Esophagus squamous epithelium (tissue), 5 donors: ENCODE measurements at regions not wholly inside any gene's neighbourhood (a gene's known extent, or its start where the extent isn't known, plus 50 kb on each side); places are given as distances from the start of the nearest gene placed in this dataset.

Experiments
- DNase-seq: peaks from one replicate; lab custom pipeline; 2025; lab: John Stamatoyannopoulos, UW
- H3K27ac ChIP-seq, 4 donors: fragments of 200-600 bp; sonication (generic); one replicate each; pipeline ENCODE4 v1.5.1; 2016 to 2019; ENCODE audit warnings: mild to moderate bottlenecking in 1 of 4
- H3K27me3 ChIP-seq, 4 donors: fragments of 200-600 bp; sonication (generic); 1 replicate in 3 of 4; 2 replicates in 1 of 4; pipeline versions ENCODE4 v1.5.1 to v1.6.0; 2017 to 2021; ENCODE audit warnings: antibody characterized with exemption in 1 of 4
- H3K36me3 ChIP-seq, 3 donors: fragments of 200-600 bp; sonication (generic); one replicate each; pipeline ENCODE4 v1.5.1; 2016 to 2019
- H3K4me1 ChIP-seq, 3 donors: fragments of 200-600 bp; sonication (generic); one replicate each; pipeline ENCODE4 v1.5.1; 2017 to 2019
- H3K4me3 ChIP-seq, 4 donors: fragments of 200-600 bp; sonication (generic); 1 replicate in 3 of 4; 2 replicates in 1 of 4; pipeline ENCODE4 v1.5.1; 2016 to 2019; ENCODE audit warnings: mild to moderate bottlenecking in 2 of 4, moderate library complexity in 1 of 4
- H3K9me3 ChIP-seq, 3 donors: fragments of 200-600 bp; sonication (generic); one replicate each; pipeline ENCODE4 v1.5.1; 2016 to 2019
- POLR2A ChIP-seq, 4 donors: fragments of 450-650 bp; IDR thresholded peaks; one replicate each; pipeline ENCODE4 v1.6.1; 2017; ENCODE audit warnings: antibody characterized with exemption in 4 of 4, mild to moderate bottlenecking in 4 of 4, moderate library complexity in 3 of 4
- WGBS, 2 donors: methylation state at CpG; one replicate each; pipeline ENCODE4 v1.1.5; 2018; 5-methylcytosine and 5-hydroxymethylcytosine counted together
- intact Hi-C: fragments of 100-400 bp; cut with DNase I; formaldehyde crosslinking; loops from one replicate; pipeline ENCODE4 v1.15.0; 2022
- TF ChIP-seq, protein P1 (sequence below), 6 experiments: fragments of 450-650 bp in 4 of 6; fragments of 200-600 bp in 2 of 6; sonication (generic) in 2 of 6; IDR thresholded peaks; one replicate each; pipeline ENCODE4 v1.5.1; 2016 to 2019; ENCODE audit warnings: antibody characterized with exemption in 6 of 6, mild to moderate bottlenecking in 4 of 6, moderate library complexity in 4 of 6
- donor health status: DM: yes; HTN: yes; CAD: no.

- H3K27me3 ChIP-seq: peaks cover 0 to 60% (median 0%) of the 10 kb centered on the region in 4 donors
- H3K4me1 ChIP-seq: peaks cover 0 to 8% (median 0%) of the 10 kb centered on the region in 3 donors
- no peak for TF ChIP-seq POLR2A (IDR thresholded peaks at IDR 0.05)
- TF ChIP-seq, protein P1, sequence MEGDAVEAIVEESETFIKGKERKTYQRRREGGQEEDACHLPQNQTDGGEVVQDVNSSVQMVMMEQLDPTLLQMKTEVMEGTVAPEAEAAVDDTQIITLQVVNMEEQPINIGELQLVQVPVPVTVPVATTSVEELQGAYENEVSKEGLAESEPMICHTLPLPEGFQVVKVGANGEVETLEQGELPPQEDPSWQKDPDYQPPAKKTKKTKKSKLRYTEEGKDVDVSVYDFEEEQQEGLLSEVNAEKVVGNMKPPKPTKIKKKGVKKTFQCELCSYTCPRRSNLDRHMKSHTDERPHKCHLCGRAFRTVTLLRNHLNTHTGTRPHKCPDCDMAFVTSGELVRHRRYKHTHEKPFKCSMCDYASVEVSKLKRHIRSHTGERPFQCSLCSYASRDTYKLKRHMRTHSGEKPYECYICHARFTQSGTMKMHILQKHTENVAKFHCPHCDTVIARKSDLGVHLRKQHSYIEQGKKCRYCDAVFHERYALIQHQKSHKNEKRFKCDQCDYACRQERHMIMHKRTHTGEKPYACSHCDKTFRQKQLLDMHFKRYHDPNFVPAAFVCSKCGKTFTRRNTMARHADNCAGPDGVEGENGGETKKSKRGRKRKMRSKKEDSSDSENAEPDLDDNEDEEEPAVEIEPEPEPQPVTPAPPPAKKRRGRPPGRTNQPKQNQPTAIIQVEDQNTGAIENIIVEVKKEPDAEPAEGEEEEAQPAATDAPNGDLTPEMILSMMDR (IDR thresholded peaks at IDR 0.05): no peak
- 50 to 68% methylated on average over 3 to 9 of the region's 10 CpGs for WGBS, 2 donors
- DNase-seq: no peak
- no peak overlapping the region for H3K27ac ChIP-seq
- intact Hi-C loops: no loop called here
- no peaks in the 10 kb centered on the region for H3K9me3 ChIP-seq
- H3K4me3 ChIP-seq: no peak overlapping the region
- no peaks in the 10 kb centered on the region for H3K36me3 ChIP-seq
These were observed 88.8 kb upstream of the TNRC6C start for GRCh38 chr17:77869665-77870132.

DNA sequence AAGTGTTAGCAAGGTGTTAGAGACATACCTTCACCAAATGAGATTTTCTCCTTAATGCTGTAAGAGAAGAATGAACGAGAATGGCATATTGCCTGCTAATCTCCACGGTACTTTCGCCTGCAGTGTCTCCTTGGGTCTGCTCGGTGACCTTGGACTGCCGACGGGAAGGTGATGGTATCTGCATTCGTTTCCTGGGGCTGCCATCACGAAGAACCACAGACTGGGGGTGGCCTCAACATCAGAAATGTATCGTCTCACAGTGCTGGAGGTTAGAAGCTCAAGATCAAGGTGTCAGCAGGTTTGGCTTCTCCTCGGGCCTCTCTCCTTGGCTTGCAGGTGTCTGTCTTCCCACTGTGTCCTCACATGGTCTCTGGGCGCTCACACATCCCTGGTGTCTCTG lies 86.3 kb upstream of the TNRC6C start:
- WGBS, 2 donors: 63 to 72% methylated on average over 11 of the region's 11 CpGs
- no peak for TF ChIP-seq POLR2A (IDR thresholded peaks at IDR 0.05)
- TF ChIP-seq, protein P1 (IDR thresholded peaks at IDR 0.05): no peak
- Histone ChIP-seq H3K4me1 (no peaks in the 10 kb centered on the region), H3K4me3 (no peak overlapping the region), H3K27ac (no peak overlapping the region), H3K36me3 (no peaks in the 10 kb centered on the region), H3K27me3 (peaks cover 0 to 64% (median 0%) of the 10 kb centered on the region in 4 donors), H3K9me3 (peaks cover 0 to 9% (median 0%) of the 10 kb centered on the region in 3 donors)
- no peak for DNase-seq
- intact Hi-C loops: no loop called here

DNA sequence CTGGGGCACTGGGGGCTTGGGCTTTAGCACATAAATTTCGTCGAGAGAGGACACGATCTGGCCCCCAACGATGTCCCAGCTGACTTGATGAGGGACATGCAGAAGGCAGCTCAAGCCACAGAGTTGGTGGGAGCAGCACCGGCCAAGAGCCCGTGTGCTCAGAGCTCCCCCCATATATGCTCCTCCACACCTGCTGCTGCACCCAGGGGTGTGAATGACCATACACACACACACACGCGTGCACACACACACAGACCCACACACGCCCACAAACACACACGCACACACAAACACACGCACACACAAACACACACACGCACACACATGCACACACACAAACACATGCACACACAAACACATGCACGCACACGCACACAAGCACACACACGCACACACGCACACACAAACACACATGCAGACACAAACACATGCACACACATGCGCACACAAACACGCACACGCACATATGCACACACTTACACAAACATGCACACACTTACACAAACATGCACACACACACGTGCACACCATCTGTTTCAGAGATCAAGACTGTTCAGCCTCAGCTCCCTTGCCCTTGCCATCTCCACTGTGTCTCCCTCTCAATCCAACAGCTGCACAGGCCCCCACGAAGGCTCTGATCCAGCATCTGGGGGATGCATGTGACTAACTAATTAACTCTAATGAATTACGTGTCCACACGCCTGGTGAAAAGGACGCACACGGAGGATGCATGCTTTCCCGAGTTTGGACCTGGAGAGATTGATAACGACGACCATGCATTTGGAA lies 85.6 kb upstream of the TNRC6C start:
- Histone ChIP-seq H3K36me3 (no peaks in the 10 kb centered on the region), H3K27me3 (peaks cover 0 to 60% (median 0%) of the 10 kb centered on the region in 4 donors), H3K4me1 (no peaks in the 10 kb centered on the region), H3K4me3 (no peak overlapping the region), H3K27ac (no peak overlapping the region), H3K9me3 (peaks cover 0 to 9% (median 0%) of the 10 kb centered on the region in 3 donors)
- 70% methylated on average over 20 to 25 of the region's 28 CpGs for WGBS, 2 donors
- no peak for DNase-seq
- intact Hi-C loops: no loop called here
- no peak for TF ChIP-seq POLR2A (IDR thresholded peaks at IDR 0.05)
- TF ChIP-seq, protein P1 (IDR thresholded peaks at IDR 0.05): no peak

DNA sequence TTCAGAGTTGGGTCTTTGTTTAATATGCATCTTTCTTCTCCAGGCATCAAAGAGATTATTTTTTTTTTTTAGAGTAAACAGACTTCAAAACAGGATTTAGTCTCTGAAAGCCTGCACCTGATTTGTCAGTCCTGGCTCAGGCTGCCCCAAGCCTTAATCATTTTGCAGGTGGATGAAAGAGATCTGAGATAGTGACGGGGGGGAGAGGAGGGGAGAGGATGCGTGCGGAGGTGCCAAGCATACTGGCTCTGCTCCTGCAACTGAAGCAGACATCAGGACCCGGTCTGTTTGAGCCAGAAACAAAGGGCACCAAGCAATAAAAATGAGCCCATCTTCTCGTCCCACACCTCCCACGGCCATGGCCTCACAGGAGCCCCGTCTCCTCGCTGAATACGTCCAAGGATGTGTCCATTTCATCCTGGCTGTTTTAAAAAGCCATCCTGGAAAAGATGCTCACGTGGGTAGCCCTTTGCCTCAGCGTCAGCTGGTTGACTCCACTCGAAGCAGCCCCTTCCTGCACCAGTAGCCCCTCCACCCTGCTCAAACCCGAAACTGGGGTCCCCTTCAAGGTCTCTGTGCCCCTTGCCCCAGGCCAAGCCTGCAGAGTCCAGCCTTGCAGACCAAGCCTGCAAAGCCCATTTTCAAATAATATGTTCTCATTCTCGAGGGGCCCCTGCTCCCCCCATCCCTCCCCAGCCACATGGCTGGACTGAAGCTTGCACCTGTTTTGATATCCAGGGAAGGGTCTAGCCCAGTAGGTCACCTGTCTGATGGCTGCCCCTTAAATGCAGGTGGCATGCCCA lies 84.8 kb upstream of the TNRC6C start:
- Histone ChIP-seq H3K4me3 (no peak overlapping the region), H3K27me3 (peaks cover 0 to 54% (median 0%) of the 10 kb centered on the region in 4 donors), H3K36me3 (no peaks in the 10 kb centered on the region), H3K27ac (no peak overlapping the region), H3K9me3 (peaks cover 0 to 9% (median 0%) of the 10 kb centered on the region in 3 donors), H3K4me1 (no peaks in the 10 kb centered on the region)
- DNase-seq: no peak
- TF ChIP-seq POLR2A (IDR thresholded peaks at IDR 0.05): no peak
- TF ChIP-seq, protein P1 (IDR thresholded peaks at IDR 0.05): no peak
- intact Hi-C loops: no loop called here
- WGBS, 2 donors: 46 to 49% methylated on average over 12 to 13 of the region's 14 CpGs
